ENCODE measurements at regions not wholly inside any gene's neighbourhood (a gene's known extent, or its start where the extent isn't known, plus 50 kb on each side); places are given as distances from the start of the nearest gene placed in this dataset.

GRCh38 chr5:173734716-173735115, 118.3 kb upstream of the BOD1 start:
- no peaks in the 10 kb centered on the region for H3K9me3 ChIP-seq (ENCODE audit: low read length)
- H3K4me3 ChIP-seq (replicated peaks in 1 of 3; ENCODE audit: insufficient read depth in 1 of 3, low read depth in 2 of 3, low read length in 3 of 3), result no peak overlapping the region
- H3K79me2 ChIP-seq (ENCODE audit: insufficient read depth, low read length), result no peaks in the 10 kb centered on the region
- TF ChIP-seq ZNF772 (CRISPR knock-in tag; IDR thresholded peaks at IDR 0.05) (no peak), TBP (CRISPR knock-in tag; IDR thresholded peaks at IDR 0.05) (no peak), MIXL1 (CRISPR knock-in tag; IDR thresholded peaks at IDR 0.05) (no peak), ZBTB21 (CRISPR knock-in tag; IDR thresholded peaks at IDR 0.05) (no peak), ZNF615 (CRISPR knock-in tag; IDR thresholded peaks at IDR 0.05; ENCODE audit: borderline replicate concordance) (no peak), DR1 (CRISPR knock-in tag; IDR thresholded peaks at IDR 0.05) (no peak), ZMYM2 (CRISPR knock-in tag; IDR thresholded peaks at IDR 0.05) (no peak), SAP130 (CRISPR knock-in tag; IDR thresholded peaks at IDR 0.05; ENCODE audit: low read depth) (no peak), ZNF841 (CRISPR knock-in tag; IDR thresholded peaks at IDR 0.05; ENCODE audit: borderline replicate concordance) (no peak), TSC22D2 (CRISPR knock-in tag; IDR thresholded peaks at IDR 0.05; ENCODE audit: borderline replicate concordance) (no peak), TAF1 (CRISPR knock-in tag; IDR thresholded peaks at IDR 0.05) (no peak), ZNF260 (CRISPR knock-in tag; IDR thresholded peaks at IDR 0.05; ENCODE audit: borderline replicate concordance, low read depth) (no peak), ZNF17 (CRISPR knock-in tag; IDR thresholded peaks at IDR 0.05) (no peak), ZFP36 (IDR thresholded peaks at IDR 0.05; ENCODE audit: borderline replicate concordance, low read depth, low read length, partially characterized antibody) (no peak), FOXP1 (IDR thresholded peaks at IDR 0.05) (no peak), FOXP1 (CRISPR knock-in tag; IDR thresholded peaks at IDR 0.05) (no peak), ZMYM4 (CRISPR knock-in tag; IDR thresholded peaks at IDR 0.05) (no peak), ZHX2 (IDR thresholded peaks at IDR 0.05; ENCODE audit: low read depth) (no peak), ZHX2 (CRISPR knock-in tag; IDR thresholded peaks at IDR 0.05; ENCODE audit: borderline replicate concordance) (no peak), IRF9 (CRISPR knock-in tag; IDR thresholded peaks at IDR 0.05; ENCODE audit: borderline replicate concordance) (no peak)
- TF ChIP-seq, protein P1, sequence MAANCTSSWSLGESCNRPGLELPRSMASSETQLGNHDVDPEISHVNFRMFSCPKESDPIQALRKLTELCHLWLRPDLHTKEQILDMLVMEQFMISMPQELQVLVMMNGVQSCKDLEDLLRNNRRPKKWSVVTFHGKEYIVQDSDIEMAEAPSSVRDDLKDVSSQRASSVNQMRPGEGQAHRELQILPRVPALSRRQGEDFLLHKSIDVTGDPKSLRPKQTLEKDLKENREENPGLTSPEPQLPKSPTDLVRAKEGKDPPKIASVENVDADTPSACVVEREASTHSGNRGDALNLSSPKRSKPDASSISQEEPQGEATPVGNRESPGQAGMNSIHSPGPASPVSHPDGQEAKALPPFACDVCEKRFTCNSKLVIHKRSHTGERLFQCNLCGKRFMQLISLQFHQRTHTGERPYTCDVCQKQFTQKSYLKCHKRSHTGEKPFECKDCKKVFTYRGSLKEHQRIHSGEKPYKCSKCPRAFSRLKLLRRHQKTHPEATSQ (CRISPR knock-in tag; IDR thresholded peaks at IDR 0.05; ENCODE audit: borderline replicate concordance), result no peak
- no peaks in the 10 kb centered on the region for H4K20me1 ChIP-seq (ENCODE audit: insufficient read depth, low read length)
- CTCF ChIA-PET (ENCODE audit: low intra/inter-chr PET ratio, low total read pairs), result no interaction called here
- ATAC-seq (no peak), DNase-seq (ENCODE audit: low spot score) (no peak), FAIRE-seq (no peak)
- in situ Hi-C loops (cut with HindIII; ENCODE audit: extremely low pct_ligation_motif_present, low pct_unique_long_range_greater_than_20kb) (no loop called here), intact Hi-C loops (cut with micrococcal nuclease; ENCODE audit: unreplicated experiment) (no loop called here)
- H3K9ac ChIP-seq (ENCODE audit: insufficient read depth, low read depth, low read length), result no peak overlapping the region
- POLR2A ChIA-PET, result interaction anchor here (1.8 kb wide), 1 partner anchor 30 kb away, joined by 4 read pairs; no protein-coding TSS in a partner anchor
- H3K27me3 ChIP-seq (ENCODE audit: control insufficient read depth in 1 of 2, insufficient read depth in 2 of 2, low read length in 2 of 2), result no peaks in the 10 kb centered on the region
- H3K4me1 ChIP-seq (ENCODE audit: insufficient read depth, low read length), result peaks cover 37% of the 10 kb centered on the region
- BruUV-seq (replicated peaks), result no TSS peak
- no peak overlapping the region for H2AFZ ChIP-seq (ENCODE audit: low read length)
- H3K4me2 ChIP-seq (ENCODE audit: low read depth, low read length), result no peak overlapping the region
- H3K27ac ChIP-seq (ENCODE audit: extremely low read length, insufficient read depth, low read length), result no peak overlapping the region
- 85% methylated on average over 10 of the region's 10 CpGs for WGBS (ENCODE audit: low lambda C conversion rate)
- no peaks in the 10 kb centered on the region for H3K36me3 ChIP-seq (replicated peaks in 1 of 2; ENCODE audit: control insufficient read depth in 1 of 2, insufficient read depth in 2 of 2, low read length in 2 of 2)

Measured in HepG2 (cell line).